ENCODE measurements at regions not wholly inside any gene's neighbourhood (a gene's known extent, or its start where the extent isn't known, plus 50 kb on each side); places are given as distances from the start of the nearest gene placed in this dataset.

DNA sequence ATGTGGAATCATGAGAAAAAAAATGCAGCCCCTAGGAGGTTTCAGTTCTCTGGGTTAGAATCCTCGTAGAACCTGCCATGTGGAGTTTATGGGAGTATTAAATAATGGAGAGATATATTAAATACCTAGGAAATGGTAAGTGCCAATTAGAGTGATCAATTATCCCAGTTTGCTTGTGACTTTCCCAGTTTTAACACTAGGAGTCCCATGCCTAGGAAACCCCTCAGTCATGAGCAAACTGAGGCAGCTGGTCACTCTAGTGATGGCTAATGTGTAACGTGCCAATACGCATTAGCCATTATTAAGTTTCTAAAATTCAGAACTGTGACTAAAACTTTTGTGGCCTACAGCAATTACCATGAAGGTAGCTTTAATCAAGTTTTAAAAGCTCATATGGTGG, 720.6 kb downstream of the TAF11L14 start:
- H3K27me3 ChIP-seq (ENCODE audit: control insufficient read depth in 1 of 2, insufficient read depth in 2 of 2, low read length in 2 of 2): no peaks in the 10 kb centered on the region
- H3K4me3 ChIP-seq (ENCODE audit: low read depth in 1 of 2, low read length in 2 of 2): no peak overlapping the region
- 83 to 92% methylated on average over 3 of the region's 3 CpGs for WGBS, 2 donors
- H3K9me3 ChIP-seq (ENCODE audit: control insufficient read depth in 2 of 2, insufficient read depth in 1 of 2, low read depth in 1 of 2, low read length in 1 of 2): no peaks in the 10 kb centered on the region
- H3K4me1 ChIP-seq (ENCODE audit: control insufficient read depth in 2 of 2, insufficient read depth in 2 of 2, low read length in 1 of 2): no peaks in the 10 kb centered on the region
- H3K27ac ChIP-seq (ENCODE audit: low read depth in 2 of 2, low read length in 1 of 2): no peak overlapping the region
- no peaks in the 10 kb centered on the region for H3K36me3 ChIP-seq (ENCODE audit: control insufficient read depth in 2 of 2, insufficient read depth in 2 of 2, low read length in 1 of 2)

DNA sequence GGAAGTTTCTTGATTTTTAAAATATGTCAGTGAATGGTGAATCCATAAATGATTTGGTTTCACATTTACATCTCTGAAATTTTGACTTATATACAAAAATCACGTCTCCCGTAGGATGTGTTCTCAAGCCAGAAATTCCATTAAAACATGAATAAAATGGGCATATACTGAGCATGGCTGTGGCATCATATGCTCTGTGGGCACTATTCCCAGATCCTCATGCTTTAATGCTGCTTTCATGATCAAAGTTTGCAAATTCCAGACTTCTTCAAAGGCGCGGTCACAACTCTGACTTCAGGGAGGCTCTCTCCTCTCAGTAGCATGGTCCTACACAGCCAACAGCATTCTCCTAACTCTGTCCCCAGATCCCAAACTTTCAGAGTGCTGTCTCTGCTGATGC, 723.2 kb downstream of the TAF11L14 start:
- WGBS, 2 donors: 81 to 92% methylated on average over 4 of the region's 4 CpGs
- Histone ChIP-seq H3K27ac (ENCODE audit: low read depth in 2 of 2, low read length in 1 of 2) (no peak overlapping the region), H3K4me1 (ENCODE audit: control insufficient read depth in 2 of 2, insufficient read depth in 2 of 2, low read length in 1 of 2) (no peaks in the 10 kb centered on the region), H3K4me3 (ENCODE audit: low read depth in 1 of 2, low read length in 2 of 2) (no peak overlapping the region), H3K9me3 (ENCODE audit: control insufficient read depth in 2 of 2, insufficient read depth in 1 of 2, low read depth in 1 of 2, low read length in 1 of 2) (no peaks in the 10 kb centered on the region), H3K27me3 (ENCODE audit: control insufficient read depth in 1 of 2, insufficient read depth in 2 of 2, low read length in 2 of 2) (no peaks in the 10 kb centered on the region), H3K36me3 (ENCODE audit: control insufficient read depth in 2 of 2, insufficient read depth in 2 of 2, low read length in 1 of 2) (no peaks in the 10 kb centered on the region)

DNA sequence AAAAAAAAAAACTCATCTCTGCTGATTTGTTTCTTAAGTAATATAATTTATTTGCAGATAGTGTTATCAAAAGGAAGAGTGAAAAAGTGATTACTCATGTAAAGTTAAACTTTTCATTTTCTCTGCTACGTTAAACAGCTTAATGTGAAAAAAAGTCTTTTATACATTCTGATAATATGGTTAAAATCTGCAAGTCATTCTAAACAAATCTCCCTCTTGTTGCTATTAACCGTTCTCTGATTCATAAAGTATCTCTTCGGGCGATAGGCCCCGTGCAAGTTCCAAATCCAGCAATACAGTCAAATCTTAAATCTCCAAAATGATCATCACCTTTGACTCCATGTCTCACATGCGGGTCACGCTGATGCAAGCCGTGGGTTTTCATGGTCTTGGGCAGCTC, 732.0 kb downstream of the TAF11L14 start:
- WGBS, 2 donors: 75 to 78% methylated on average over 8 of the region's 8 CpGs
- Histone ChIP-seq H3K9me3 (ENCODE audit: control insufficient read depth in 2 of 2, insufficient read depth in 1 of 2, low read depth in 1 of 2, low read length in 1 of 2) (no peaks in the 10 kb centered on the region), H3K36me3 (ENCODE audit: control insufficient read depth in 2 of 2, insufficient read depth in 2 of 2, low read length in 1 of 2) (no peaks in the 10 kb centered on the region), H3K4me3 (ENCODE audit: low read depth in 1 of 2, low read length in 2 of 2) (no peak overlapping the region), H3K27ac (ENCODE audit: low read depth in 2 of 2, low read length in 1 of 2) (no peak overlapping the region), H3K4me1 (ENCODE audit: control insufficient read depth in 2 of 2, insufficient read depth in 2 of 2, low read length in 1 of 2) (no peaks in the 10 kb centered on the region), H3K27me3 (ENCODE audit: control insufficient read depth in 1 of 2, insufficient read depth in 2 of 2, low read length in 2 of 2) (no peaks in the 10 kb centered on the region)

DNA sequence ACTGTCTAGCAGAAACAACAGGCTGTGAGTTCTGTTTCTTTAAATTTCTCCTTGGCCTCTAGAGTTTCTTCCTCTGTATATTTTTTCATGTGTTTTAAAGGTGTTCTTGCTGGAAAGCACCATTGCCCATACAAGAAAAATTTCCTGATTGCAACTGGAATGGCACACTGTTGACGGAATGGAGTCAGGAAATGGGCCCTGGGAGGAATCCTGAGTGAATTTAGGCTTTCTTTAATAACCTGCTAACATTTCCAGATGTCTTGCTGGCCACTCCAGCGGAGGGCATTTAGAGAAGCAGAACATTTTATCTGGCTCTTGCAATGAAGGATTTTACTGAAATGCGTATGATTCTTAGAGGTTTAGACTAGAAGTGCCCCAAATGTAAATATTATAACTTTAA, 736.3 kb downstream of the TAF11L14 start:
- no peaks in the 10 kb centered on the region for H3K4me1 ChIP-seq (ENCODE audit: control insufficient read depth in 2 of 2, insufficient read depth in 2 of 2, low read length in 1 of 2)
- no peak overlapping the region for H3K4me3 ChIP-seq (ENCODE audit: low read depth in 1 of 2, low read length in 2 of 2)
- no peaks in the 10 kb centered on the region for H3K9me3 ChIP-seq (ENCODE audit: control insufficient read depth in 2 of 2, insufficient read depth in 1 of 2, low read depth in 1 of 2, low read length in 1 of 2)
- WGBS, 2 donors: 47 to 50% methylated on average over 3 of the region's 3 CpGs
- H3K27me3 ChIP-seq (ENCODE audit: control insufficient read depth in 1 of 2, insufficient read depth in 2 of 2, low read length in 2 of 2): no peaks in the 10 kb centered on the region
- no peak overlapping the region for H3K27ac ChIP-seq (ENCODE audit: low read depth in 2 of 2, low read length in 1 of 2)
- no peaks in the 10 kb centered on the region for H3K36me3 ChIP-seq (ENCODE audit: control insufficient read depth in 2 of 2, insufficient read depth in 2 of 2, low read length in 1 of 2)

DNA sequence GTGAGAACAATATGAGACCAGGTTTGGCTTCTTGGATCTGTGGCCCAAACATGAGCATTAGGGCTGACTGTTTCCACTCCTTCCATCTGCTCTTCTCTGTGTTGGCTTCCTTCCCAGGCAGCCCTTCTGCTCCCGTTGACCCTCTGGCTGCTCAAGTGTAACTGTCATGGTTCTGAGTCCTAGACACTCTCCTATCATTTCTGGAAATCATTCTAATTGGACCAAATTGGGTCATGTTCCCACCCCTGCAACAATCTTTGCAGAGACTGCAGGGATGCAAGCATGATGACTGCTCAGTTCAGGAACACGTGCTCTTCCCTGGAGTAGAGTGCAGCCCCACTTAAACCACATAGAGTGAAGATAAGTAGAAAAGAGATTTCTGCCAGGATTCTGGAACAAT, 741.4 kb downstream of the TAF11L14 start:
- no peak overlapping the region for H3K4me3 ChIP-seq (ENCODE audit: low read depth in 1 of 2, low read length in 2 of 2)
- no peaks in the 10 kb centered on the region for H3K27me3 ChIP-seq (ENCODE audit: control insufficient read depth in 1 of 2, insufficient read depth in 2 of 2, low read length in 2 of 2)
- no peak overlapping the region for H3K27ac ChIP-seq (ENCODE audit: low read depth in 2 of 2, low read length in 1 of 2)
- H3K9me3 ChIP-seq (ENCODE audit: control insufficient read depth in 2 of 2, insufficient read depth in 1 of 2, low read depth in 1 of 2, low read length in 1 of 2): no peaks in the 10 kb centered on the region
- H3K36me3 ChIP-seq (ENCODE audit: control insufficient read depth in 2 of 2, insufficient read depth in 2 of 2, low read length in 1 of 2): no peaks in the 10 kb centered on the region
- WGBS, 2 donors: 48 to 64% methylated on average over 2 of the region's 2 CpGs
- H3K4me1 ChIP-seq (ENCODE audit: control insufficient read depth in 2 of 2, insufficient read depth in 2 of 2, low read length in 1 of 2): no peaks in the 10 kb centered on the region

DNA sequence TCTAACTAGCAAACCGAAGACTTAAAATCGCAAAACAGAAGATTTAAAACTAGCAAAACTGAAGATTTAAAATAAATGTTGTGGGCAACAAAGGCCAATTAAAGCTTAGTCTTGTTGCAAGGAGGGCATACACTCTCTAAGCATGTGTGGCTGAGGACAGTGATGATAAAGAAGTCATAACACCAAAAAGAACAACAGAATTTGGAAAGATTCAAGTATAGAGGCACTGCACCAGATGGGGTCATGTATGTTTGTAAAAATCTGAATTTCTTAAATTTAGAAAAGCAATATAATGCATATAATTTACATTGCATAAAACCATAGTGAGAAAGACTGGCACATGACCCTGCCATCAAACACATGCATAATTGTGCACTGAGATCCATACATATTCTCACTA, 743.8 kb downstream of the TAF11L14 start:
- WGBS, 2 donors: 85 to 89% methylated on average over 2 of the region's 2 CpGs
- H3K36me3 ChIP-seq (ENCODE audit: control insufficient read depth in 2 of 2, insufficient read depth in 2 of 2, low read length in 1 of 2): no peaks in the 10 kb centered on the region
- H3K4me3 ChIP-seq (ENCODE audit: low read depth in 1 of 2, low read length in 2 of 2): no peak overlapping the region
- H3K27me3 ChIP-seq (ENCODE audit: control insufficient read depth in 1 of 2, insufficient read depth in 2 of 2, low read length in 2 of 2): no peaks in the 10 kb centered on the region
- no peak overlapping the region for H3K27ac ChIP-seq (ENCODE audit: low read depth in 2 of 2, low read length in 1 of 2)
- H3K4me1 ChIP-seq (ENCODE audit: control insufficient read depth in 2 of 2, insufficient read depth in 2 of 2, low read length in 1 of 2): no peaks in the 10 kb centered on the region
- no peaks in the 10 kb centered on the region for H3K9me3 ChIP-seq (ENCODE audit: control insufficient read depth in 2 of 2, insufficient read depth in 1 of 2, low read depth in 1 of 2, low read length in 1 of 2)

DNA sequence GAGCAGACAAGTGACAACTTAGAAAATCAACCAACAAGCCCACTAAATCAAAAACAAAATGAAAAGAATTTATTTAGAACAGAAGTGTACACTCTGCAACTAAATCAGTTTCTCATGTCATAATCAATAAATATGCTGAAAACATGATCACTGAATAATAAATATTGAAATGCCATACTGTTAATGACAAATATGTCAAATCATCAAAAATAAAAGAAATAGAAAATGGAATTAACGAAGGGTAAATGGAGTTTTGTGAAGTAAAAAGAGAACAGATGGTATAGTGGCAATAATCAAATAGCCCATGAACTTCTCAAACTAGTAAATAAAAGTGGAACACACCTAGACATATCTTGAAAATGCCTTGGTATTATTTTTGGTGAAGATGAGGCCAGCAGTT, 744.9 kb downstream of the TAF11L14 start:
- 21 to 39% methylated on average over 1 of the region's 1 CpG for whole genome bisulfite sequencing, 2 donors
- Histone ChIP-seq H3K9me3 (ENCODE audit: control insufficient read depth in 2 of 2, insufficient read depth in 1 of 2, low read depth in 1 of 2, low read length in 1 of 2) (no peaks in the 10 kb centered on the region), H3K4me1 (ENCODE audit: control insufficient read depth in 2 of 2, insufficient read depth in 2 of 2, low read length in 1 of 2) (no peaks in the 10 kb centered on the region)

DNA sequence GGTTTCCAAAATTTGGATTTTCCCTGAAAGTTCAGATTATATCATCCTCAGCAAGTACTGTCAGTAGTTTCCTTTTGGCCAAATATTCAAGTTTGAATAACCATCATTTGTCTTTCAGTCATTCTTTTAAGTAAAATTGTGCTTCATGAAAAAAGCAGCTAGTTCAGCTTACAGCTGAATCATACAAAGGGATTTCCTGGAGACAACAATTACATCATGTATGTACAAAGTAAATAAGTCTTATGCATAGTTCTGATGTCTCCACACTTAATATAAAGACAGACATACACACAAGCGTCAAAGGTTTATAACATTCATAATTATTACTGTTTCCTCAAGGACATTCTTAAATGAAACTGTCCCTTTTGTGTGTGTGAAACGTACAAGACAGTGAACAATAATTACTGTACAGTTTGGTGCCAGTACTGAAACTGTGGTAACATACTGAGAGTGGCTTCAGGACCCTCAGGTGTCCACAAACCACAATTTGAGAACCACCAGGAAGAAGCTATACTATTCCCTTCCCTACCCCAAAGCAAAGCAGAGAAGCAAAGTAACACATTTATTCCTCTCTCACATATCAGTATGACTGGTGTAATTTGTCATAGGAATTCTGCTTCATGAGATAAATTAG, 746.6 kb downstream of the TAF11L14 start:
- Histone ChIP-seq H3K4me3 (ENCODE audit: low read depth in 1 of 2, low read length in 2 of 2) (no peak overlapping the region), H3K36me3 (ENCODE audit: control insufficient read depth in 2 of 2, insufficient read depth in 2 of 2, low read length in 1 of 2) (no peaks in the 10 kb centered on the region), H3K9me3 (ENCODE audit: control insufficient read depth in 2 of 2, insufficient read depth in 1 of 2, low read depth in 1 of 2, low read length in 1 of 2) (no peaks in the 10 kb centered on the region), H3K27ac (ENCODE audit: low read depth in 2 of 2, low read length in 1 of 2) (no peak overlapping the region), H3K27me3 (ENCODE audit: control insufficient read depth in 1 of 2, insufficient read depth in 2 of 2, low read length in 2 of 2) (no peaks in the 10 kb centered on the region), H3K4me1 (ENCODE audit: control insufficient read depth in 2 of 2, insufficient read depth in 2 of 2, low read length in 1 of 2) (no peaks in the 10 kb centered on the region)
- WGBS, 2 donors: 30 to 41% methylated on average over 2 of the region's 2 CpGs

More for the DNA sequence above, 744.9 kb downstream of the TAF11L14 start:
- Histone ChIP-seq H3K27me3 (ENCODE audit: control insufficient read depth in 1 of 2, insufficient read depth in 2 of 2, low read length in 2 of 2) (no peaks in the 10 kb centered on the region), H3K27ac (ENCODE audit: low read depth in 2 of 2, low read length in 1 of 2) (no peak overlapping the region), H3K4me3 (ENCODE audit: low read depth in 1 of 2, low read length in 2 of 2) (no peak overlapping the region), H3K36me3 (ENCODE audit: control insufficient read depth in 2 of 2, insufficient read depth in 2 of 2, low read length in 1 of 2) (no peaks in the 10 kb centered on the region)

DNA sequence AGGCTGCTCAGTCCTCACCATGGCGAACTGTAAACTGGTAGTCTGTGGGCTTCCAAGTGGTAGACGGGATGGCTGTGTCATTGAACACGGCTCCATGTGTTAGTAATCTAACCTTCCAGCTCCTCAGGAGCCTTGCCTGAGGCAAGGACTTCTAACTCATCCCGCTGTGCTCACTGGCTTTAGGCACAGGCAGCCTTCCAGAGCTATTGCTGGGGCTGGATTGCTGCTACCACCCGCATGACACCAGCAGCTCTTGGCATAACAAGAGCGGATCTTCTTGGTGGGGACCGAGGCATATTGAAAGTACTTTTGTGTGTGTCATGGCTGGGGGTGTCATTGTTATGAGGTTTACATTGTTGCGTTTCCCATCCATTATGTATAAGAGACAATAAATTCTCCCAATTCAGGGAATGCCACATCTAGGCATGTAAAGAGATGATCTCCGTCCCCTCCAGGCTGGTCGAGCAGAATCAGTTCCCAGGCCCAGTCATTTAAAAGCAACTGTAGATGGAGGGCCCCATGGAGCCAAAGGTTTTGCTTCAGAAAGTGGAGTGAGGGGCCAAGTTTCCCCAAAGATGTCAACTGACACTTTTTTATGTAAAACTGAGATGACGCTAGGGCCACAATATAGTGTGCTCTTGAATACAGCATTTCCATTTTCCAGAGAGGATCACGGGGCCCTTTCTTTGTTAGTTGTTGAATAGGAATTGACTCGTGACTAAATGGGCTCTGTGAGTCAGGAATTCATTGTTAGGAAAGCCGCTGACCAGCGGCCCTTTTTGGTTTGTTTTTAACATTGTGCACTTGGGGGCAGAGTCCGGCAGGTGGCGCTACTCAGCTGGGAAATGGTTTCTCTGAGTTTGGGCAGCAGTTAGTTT, 759.5 kb downstream of the TAF11L14 start:
- Histone ChIP-seq H3K27me3 (ENCODE audit: control insufficient read depth in 1 of 2, insufficient read depth in 2 of 2, low read length in 2 of 2) (no peaks in the 10 kb centered on the region), H3K4me1 (ENCODE audit: control insufficient read depth in 2 of 2, insufficient read depth in 2 of 2, low read length in 1 of 2) (no peaks in the 10 kb centered on the region), H3K4me3 (ENCODE audit: low read depth in 1 of 2, low read length in 2 of 2) (no peak overlapping the region), H3K36me3 (ENCODE audit: control insufficient read depth in 2 of 2, insufficient read depth in 2 of 2, low read length in 1 of 2) (no peaks in the 10 kb centered on the region), H3K27ac (ENCODE audit: low read depth in 2 of 2, low read length in 1 of 2) (no peak overlapping the region), H3K9me3 (ENCODE audit: control insufficient read depth in 2 of 2, insufficient read depth in 1 of 2, low read depth in 1 of 2, low read length in 1 of 2) (no peaks in the 10 kb centered on the region)
- 48 to 50% methylated on average over 17 of the region's 17 CpGs for WGBS, 2 donors

DNA sequence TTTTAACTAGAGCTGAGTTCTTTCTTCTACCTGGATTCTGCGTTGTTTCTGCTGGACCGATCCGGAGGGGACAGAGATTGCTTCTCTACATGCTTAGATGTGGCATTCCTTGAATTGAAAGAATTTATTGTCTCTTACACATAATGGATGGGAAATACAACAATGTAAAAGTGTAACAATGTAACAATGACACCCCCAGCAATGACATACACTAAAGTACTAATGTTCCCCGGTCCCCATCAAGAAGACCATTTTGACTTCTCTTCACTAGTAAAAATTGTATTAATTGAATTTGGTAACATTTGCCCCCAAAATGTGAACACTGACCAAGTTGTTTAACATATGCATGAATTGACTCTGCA, 760.2 kb downstream of the TAF11L14 start:
- Histone ChIP-seq H3K4me1 (ENCODE audit: control insufficient read depth in 2 of 2, insufficient read depth in 2 of 2, low read length in 1 of 2) (no peaks in the 10 kb centered on the region), H3K4me3 (ENCODE audit: low read depth in 1 of 2, low read length in 2 of 2) (no peak overlapping the region), H3K36me3 (ENCODE audit: control insufficient read depth in 2 of 2, insufficient read depth in 2 of 2, low read length in 1 of 2) (no peaks in the 10 kb centered on the region), H3K9me3 (ENCODE audit: control insufficient read depth in 2 of 2, insufficient read depth in 1 of 2, low read depth in 1 of 2, low read length in 1 of 2) (no peaks in the 10 kb centered on the region), H3K27me3 (ENCODE audit: control insufficient read depth in 1 of 2, insufficient read depth in 2 of 2, low read length in 2 of 2) (no peaks in the 10 kb centered on the region), H3K27ac (ENCODE audit: low read depth in 2 of 2, low read length in 1 of 2) (no peak overlapping the region)
- 26% methylated on average over 4 of the region's 4 CpGs for WGBS, 2 donors

Measured in esophagus (tissue), 2 donors.